Adrenal gland (tissue), 9 donors: ENCODE measurements at regions not wholly inside any gene's neighbourhood (a gene's known extent, or its start where the extent isn't known, plus 50 kb on each side); places are given as distances from the start of the nearest gene placed in this dataset.

Experiments used
- DNase-seq, 7 donors: peaks; one replicate each; pipeline ENCODE4 v3.0.0-alpha.2; 2019 to 2020
- H3K27ac ChIP-seq, 5 donors: fragments of 200-600 bp; sonication (generic) in 4 of 5; 1 replicate in 3 of 5; 2 replicates in 2 of 5; pipeline versions ENCODE4 v1.5.1 to v1.8.0; 2016 to 2020; ENCODE audit warnings: mild to moderate bottlenecking in 1 of 5
- H3K27me3 ChIP-seq: fragments of 200-600 bp; 2 replicates; pipeline ENCODE4 v1.8.0; 2021
- H3K36me3 ChIP-seq, 2 donors: fragments of 200-600 bp; replicated peaks in 1 of 2; 1 replicate in 1 of 2; 2 replicates in 1 of 2; pipeline versions ENCODE4 v1.5.1 to v1.8.0; 2018 to 2022
- H3K4me1 ChIP-seq, 2 donors: fragments of 200-600 bp; replicated peaks in 1 of 2; 1 replicate in 1 of 2; 2 replicates in 1 of 2; pipeline versions ENCODE4 v1.5.1 to v1.8.0; 2018 to 2021
- H3K4me3 ChIP-seq, 4 donors: fragments of 200-600 bp; sonication (generic) in 3 of 4; one replicate each; pipeline ENCODE4 v1.5.1; 2016 to 2018
- H3K9me3 ChIP-seq, 3 donors: fragments of 200-600 bp; sonication (generic) in 1 of 3; replicated peaks in 1 of 3; 1 replicate in 2 of 3; 2 replicates in 1 of 3; pipeline versions ENCODE4 v1.5.1 to v1.8.0; 2016 to 2021
- POLR2A ChIP-seq, 2 donors: fragments of 450-650 bp; IDR thresholded peaks; one replicate each; pipeline ENCODE4 v1.6.1; 2017; ENCODE audit warnings: antibody characterized with exemption in 2 of 2, mild to moderate bottlenecking in 2 of 2, moderate library complexity in 1 of 2
- WGBS, 4 donors: extraction: QIAGEN DNeasy Blood & Tissue Kit in 2 of 4; methylation state at CpG; one replicate each; pipeline versions ENCODE4 v1.1.5 to v1.1.7; 2013 to 2017; 5-methylcytosine and 5-hydroxymethylcytosine counted together
- intact Hi-C, 2 donors: fragments of 100-400 bp; cut with DNase I; formaldehyde crosslinking; loops; one replicate each; pipeline versions ENCODE4 v1.14.1 to v1.15.0; 2022 to 2023
- TF ChIP-seq, protein P1 (sequence below), 6 experiments: fragments of 450-650 bp in 4 of 6; fragments of 200-600 bp in 2 of 6; sonication (generic) in 1 of 6; IDR thresholded peaks; 1 replicate in 5 of 6; 2 replicates in 1 of 6; pipeline versions ENCODE4 v1.5.1 to v1.8.0; 2016 to 2021; ENCODE audit warnings: antibody characterized with exemption in 6 of 6, mild to moderate bottlenecking in 2 of 6, moderate library complexity in 1 of 6
- donor health status: healthy with polysubstance abuse.
- donor health status: Bipolar disorder and iron deficiency.
- donor health status: DM: yes; HTN: yes; CAD: no.
- donor health status: DM: no; HTN: no; CAD: no.
- donor health status: DM: no; HTN: no; CAD: no.

DNA sequence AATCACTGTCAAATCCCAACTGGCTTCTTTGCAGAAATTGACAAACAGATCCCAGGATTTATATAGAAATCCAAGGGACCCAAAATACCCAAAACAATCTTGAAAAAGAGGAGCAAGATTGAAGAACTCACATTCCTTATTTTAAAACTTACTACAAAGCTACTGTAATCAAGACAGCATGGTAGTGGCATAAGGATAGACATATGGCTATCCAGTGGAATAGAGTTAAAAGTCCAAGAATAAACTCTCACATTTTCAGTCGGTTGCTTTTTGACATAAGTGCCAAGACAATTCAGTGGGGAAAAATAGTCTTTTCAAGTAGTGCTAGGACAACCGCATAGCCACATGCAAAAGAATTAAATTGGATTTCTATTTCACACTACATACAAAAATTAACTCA is 81.0 kb upstream of the HOXC13 start:
- no peak for TF ChIP-seq POLR2A (IDR thresholded peaks at IDR 0.05)
- TF ChIP-seq, protein P1, sequence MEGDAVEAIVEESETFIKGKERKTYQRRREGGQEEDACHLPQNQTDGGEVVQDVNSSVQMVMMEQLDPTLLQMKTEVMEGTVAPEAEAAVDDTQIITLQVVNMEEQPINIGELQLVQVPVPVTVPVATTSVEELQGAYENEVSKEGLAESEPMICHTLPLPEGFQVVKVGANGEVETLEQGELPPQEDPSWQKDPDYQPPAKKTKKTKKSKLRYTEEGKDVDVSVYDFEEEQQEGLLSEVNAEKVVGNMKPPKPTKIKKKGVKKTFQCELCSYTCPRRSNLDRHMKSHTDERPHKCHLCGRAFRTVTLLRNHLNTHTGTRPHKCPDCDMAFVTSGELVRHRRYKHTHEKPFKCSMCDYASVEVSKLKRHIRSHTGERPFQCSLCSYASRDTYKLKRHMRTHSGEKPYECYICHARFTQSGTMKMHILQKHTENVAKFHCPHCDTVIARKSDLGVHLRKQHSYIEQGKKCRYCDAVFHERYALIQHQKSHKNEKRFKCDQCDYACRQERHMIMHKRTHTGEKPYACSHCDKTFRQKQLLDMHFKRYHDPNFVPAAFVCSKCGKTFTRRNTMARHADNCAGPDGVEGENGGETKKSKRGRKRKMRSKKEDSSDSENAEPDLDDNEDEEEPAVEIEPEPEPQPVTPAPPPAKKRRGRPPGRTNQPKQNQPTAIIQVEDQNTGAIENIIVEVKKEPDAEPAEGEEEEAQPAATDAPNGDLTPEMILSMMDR (IDR thresholded peaks at IDR 0.05), result no peak
- Histone ChIP-seq H3K27ac (no peak overlapping the region), H3K9me3 (no peaks in the 10 kb centered on the region), H3K4me3 (no peak overlapping the region), H3K27me3 (peaks cover 31% of the 10 kb centered on the region), H3K36me3 (no peaks in the 10 kb centered on the region), H3K4me1 (no peaks in the 10 kb centered on the region)
- WGBS, 4 donors, result 70 to 86% (median 84%) methylated on average over 2 of the region's 2 CpGs
- DNase-seq, result no peak
- intact Hi-C loops, result no loop called here

DNA sequence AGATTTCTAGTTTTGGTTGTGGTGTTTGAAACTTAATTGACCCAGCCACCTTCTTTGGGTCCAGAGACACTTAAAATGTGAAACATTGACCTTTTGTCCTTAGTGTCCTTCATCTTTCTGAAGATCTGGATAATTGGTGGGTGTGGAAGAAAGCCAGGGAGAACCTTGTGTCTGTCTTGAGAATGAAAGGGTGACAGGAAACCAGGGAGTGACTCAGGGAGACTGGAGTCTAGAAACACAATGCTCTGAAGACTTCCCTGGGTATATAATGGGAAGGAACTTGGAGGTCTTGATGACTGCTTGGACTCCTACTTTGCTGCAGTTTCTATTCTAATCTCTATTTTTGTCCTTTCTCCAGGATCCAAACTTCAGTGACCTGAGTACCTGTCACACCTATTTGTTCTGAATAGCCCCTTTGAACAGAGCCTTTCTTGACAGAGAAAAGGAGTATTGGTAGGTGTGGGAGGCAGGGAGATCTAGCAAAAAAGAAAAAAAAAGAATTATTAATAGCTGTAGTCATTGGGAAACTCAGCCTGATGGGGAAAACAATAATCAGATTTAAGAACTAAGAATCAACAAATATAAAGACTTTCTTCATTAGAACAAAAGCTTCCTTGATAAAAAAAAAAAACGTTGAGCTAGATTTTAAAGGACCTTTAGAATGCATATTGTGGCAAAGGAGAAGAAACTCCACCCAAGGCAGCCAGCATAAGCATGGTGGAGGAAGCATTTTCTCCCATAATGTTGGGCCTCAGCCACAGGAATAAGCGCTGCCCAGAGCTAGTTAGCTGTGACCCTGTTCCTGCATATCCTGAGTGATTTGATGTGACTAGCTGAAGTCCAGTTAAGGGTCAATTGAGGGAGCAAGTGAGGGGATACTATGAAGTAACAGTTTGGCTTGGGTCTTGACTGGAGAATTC is 77.9 kb upstream of the HOXC13 start:
- Histone ChIP-seq H3K36me3 (no peaks in the 10 kb centered on the region), H3K4me3 (no peak overlapping the region), H3K9me3 (no peaks in the 10 kb centered on the region), H3K27me3 (peaks cover 20% of the 10 kb centered on the region), H3K27ac (no peak overlapping the region), H3K4me1 (no peaks in the 10 kb centered on the region)
- TF ChIP-seq, protein P1 (IDR thresholded peaks at IDR 0.05), result no peak
- no peak for TF ChIP-seq POLR2A (IDR thresholded peaks at IDR 0.05)
- intact Hi-C loops, result no loop called here
- no peak for DNase-seq
- 51 to 60% (median 58%) methylated on average over 2 of the region's 2 CpGs for WGBS, 4 donors

DNA sequence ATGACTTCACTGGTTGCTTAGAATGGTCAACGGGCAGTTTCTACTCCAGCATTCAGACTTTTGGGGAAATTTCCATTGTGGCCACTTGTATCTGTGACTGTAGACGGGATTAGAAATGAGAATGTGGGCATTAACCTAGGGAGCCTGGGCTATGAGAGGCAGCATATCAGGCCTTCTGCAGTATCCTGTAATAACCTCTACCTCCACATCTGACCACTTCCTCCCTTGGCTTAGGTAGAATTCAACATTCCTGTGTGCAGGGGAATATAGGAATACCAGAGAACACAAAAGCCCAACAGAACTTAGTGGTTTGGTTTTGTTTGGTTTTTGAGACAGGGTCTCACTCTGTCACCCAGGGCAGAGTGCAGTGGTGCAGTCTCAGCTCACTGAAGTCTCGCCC is 76.4 kb upstream of the HOXC13 start:
- no peak for DNase-seq
- H3K27ac ChIP-seq, result no peak overlapping the region
- TF ChIP-seq, protein P1 (IDR thresholded peaks at IDR 0.05), result no peak
- TF ChIP-seq POLR2A (IDR thresholded peaks at IDR 0.05), result no peak
- WGBS, 4 donors, result 49 to 56% (median 53%) methylated on average over 3 of the region's 3 CpGs
- intact Hi-C loops, result no loop called here
- peaks cover 20% of the 10 kb centered on the region for H3K27me3 ChIP-seq
- H3K4me3 ChIP-seq, result no peak overlapping the region
- no peaks in the 10 kb centered on the region for H3K9me3 ChIP-seq
- H3K4me1 ChIP-seq, result no peaks in the 10 kb centered on the region
- no peaks in the 10 kb centered on the region for H3K36me3 ChIP-seq

DNA sequence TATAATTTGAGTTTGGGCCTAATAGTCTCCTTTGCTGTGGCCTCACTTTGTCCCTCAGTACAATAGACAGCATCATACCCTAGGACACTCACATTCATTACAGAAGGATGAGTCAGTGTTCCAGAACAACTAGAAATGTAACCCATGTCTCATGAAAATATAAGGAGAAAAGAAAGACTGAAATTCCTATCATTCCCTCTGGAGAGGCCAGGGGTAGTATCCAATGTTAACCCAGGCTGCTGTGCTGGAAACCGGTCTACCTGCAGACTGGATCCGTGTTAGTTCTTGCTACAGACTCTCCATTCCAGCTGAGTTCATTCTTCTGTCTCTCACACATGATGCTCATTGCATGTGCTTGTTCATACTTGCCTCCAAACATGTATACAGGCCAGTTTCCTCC is 75.8 kb upstream of the HOXC13 start:
- H3K36me3 ChIP-seq, result no peaks in the 10 kb centered on the region
- H3K4me3 ChIP-seq, result no peak overlapping the region
- H3K4me1 ChIP-seq, result no peaks in the 10 kb centered on the region
- TF ChIP-seq, protein P1 (IDR thresholded peaks at IDR 0.05), result no peak
- no peak for TF ChIP-seq POLR2A (IDR thresholded peaks at IDR 0.05)
- H3K27me3 ChIP-seq, result peaks cover 20% of the 10 kb centered on the region
- intact Hi-C loops, result no loop called here
- no peaks in the 10 kb centered on the region for H3K9me3 ChIP-seq
- no peak for DNase-seq
- 78 to 90% (median 83%) methylated on average over 2 of the region's 2 CpGs for WGBS, 4 donors
- H3K27ac ChIP-seq, result no peak overlapping the region
